GM23248 (cell line): ENCODE measurements at regions not wholly inside any gene's neighbourhood (a gene's known extent, or its start where the extent isn't known, plus 50 kb on each side); places are given as distances from the start of the nearest gene placed in this dataset.
A peak's percentile ranks its signal among the peaks of the same experiment; 100 is the strongest.

Experiments
- DNase-seq: peaks from one replicate; pipeline ENCODE4 v3.0.0-alpha.2; 2015
- H2AFZ ChIP-seq: fragments of 200-600 bp; sonication (generic); 2 replicates; pipeline ENCODE4 v1.6.1; 2016; ENCODE audit warnings: antibody characterized with exemption
- H3F3A ChIP-seq: fragments of 200-600 bp; sonication (generic); 2 replicates; pipeline ENCODE4 v1.6.1; 2016; ENCODE audit warnings: mild to moderate bottlenecking, antibody characterized with exemption, mixed run types; ENCODE audit not compliant: insufficient read depth
- H3K27ac ChIP-seq: fragments of 200-600 bp; sonication (generic); 2 replicates; pipeline ENCODE4 v1.5.1; 2016; ENCODE audit warnings: mild to moderate bottlenecking
- H3K27me3 ChIP-seq: fragments of 200-600 bp; sonication (generic); replicated peaks from 2 replicates; pipeline ENCODE4 v1.6.1; 2016; ENCODE audit warnings: mild to moderate bottlenecking; ENCODE audit not compliant: insufficient read depth
- H3K36me3 ChIP-seq: fragments of 200-600 bp; sonication (generic); 2 replicates; pipeline ENCODE4 v1.6.1; 2016; ENCODE audit warnings: low read depth, mild to moderate bottlenecking
- H3K4me1 ChIP-seq: fragments of 200-600 bp; sonication (generic); 2 replicates; pipeline ENCODE4 v1.6.1; 2016; ENCODE audit warnings: mild to moderate bottlenecking; ENCODE audit not compliant: insufficient read depth
- H3K4me2 ChIP-seq: fragments of 200-600 bp; sonication (generic); one replicate; pipeline ENCODE4 v1.6.1; 2016; ENCODE audit warnings: mild to moderate bottlenecking; ENCODE audit not compliant: unreplicated experiment
- H3K4me3 ChIP-seq: fragments of 200-600 bp; sonication (generic); 2 replicates; pipeline ENCODE4 v1.5.1; 2016; ENCODE audit warnings: mild to moderate bottlenecking
- H3K79me2 ChIP-seq: fragments of 200-600 bp; sonication (generic); 2 replicates; pipeline ENCODE4 v1.6.1; 2016; ENCODE audit warnings: mild to moderate bottlenecking; ENCODE audit not compliant: insufficient read depth
- H3K9ac ChIP-seq: fragments of 200-600 bp; sonication (generic); 2 replicates; pipeline ENCODE4 v1.6.1; 2016; ENCODE audit warnings: mild to moderate bottlenecking
- H3K9me2 ChIP-seq: fragments of 200-600 bp; sonication (generic); 2 replicates; pipeline ENCODE4 v1.6.1; 2016; ENCODE audit warnings: mixed run types, mild to moderate bottlenecking, moderate library complexity; ENCODE audit not compliant: insufficient read depth
- H3K9me3 ChIP-seq: fragments of 200-600 bp; sonication (generic); one replicate; pipeline ENCODE4 v1.6.1; 2017; ENCODE audit warnings: low read depth
- H4K20me1 ChIP-seq: fragments of 200-600 bp; sonication (generic); 2 replicates; pipeline ENCODE4 v1.6.0; 2016; ENCODE audit not compliant: insufficient read depth
- EZH2 ChIP-seq: fragments of 200-600 bp; sonication (generic); IDR thresholded peaks from 2 replicates; pipeline ENCODE4 v1.6.1; 2018; ENCODE audit warnings: antibody characterized with exemption, mild to moderate bottlenecking; ENCODE audit not compliant: insufficient read depth, poor library complexity, severe bottlenecking
- EZH2phosphoT487 ChIP-seq: fragments of 200-600 bp; sonication (generic); IDR thresholded peaks from 2 replicates; pipeline ENCODE4 v1.6.1; 2018; ENCODE audit warnings: antibody characterized with exemption, moderate library complexity, mild to moderate bottlenecking, low read depth; ENCODE audit not compliant: insufficient read depth
- WGBS, 2 experiments: methylation state at CpG; one replicate each; pipeline ENCODE4 v1.1.6; 2015 to 2017; ENCODE audit warnings: low lambda C conversion rate in 2 of 2, low coverage in 1 of 2; ENCODE audit errors: missing lambda C conversion rate in 2 of 2; 5-methylcytosine and 5-hydroxymethylcytosine counted together
- in situ Hi-C: fragments of 300-500 bp; cut with MboI; formaldehyde crosslinking; loops from 2 replicates; pipeline ENCODE4 v1.15.0; 2020

GRCh38 chr11:128200467-128200866 is 386.9 kb downstream of the ETS1 start:
- no peak for DNase-seq
- Histone ChIP-seq H2AFZ (no peak overlapping the region), H3K36me3 (no peaks in the 10 kb centered on the region), H3K27me3 (no peaks in the 10 kb centered on the region), H3K27ac (no peak overlapping the region), H3K9ac (no peak overlapping the region), H3K9me2 (no peaks in the 10 kb centered on the region), H3F3A (peaks cover 11% of the 10 kb centered on the region; the same call in 1 of the 2 replicates), H3K4me3 (no peak overlapping the region), H4K20me1 (no peaks in the 10 kb centered on the region), H3K4me1 (peaks cover 18% of the 10 kb centered on the region), H3K79me2 (no peaks in the 10 kb centered on the region), H3K9me3 (no peaks in the 10 kb centered on the region), H3K4me2 (no peak overlapping the region)
- TF ChIP-seq EZH2: no peak
- in situ Hi-C loops: no loop called here
- WGBS, 2 experiments: 75 to 76% methylated on average over 4 of the region's 4 CpGs

GRCh38 chr11:128198216-128198772 is 389.1 kb downstream of the ETS1 start:
- H3K4me1 ChIP-seq: peaks cover 35% of the 10 kb centered on the region
- no peak overlapping the region for H3K4me2 ChIP-seq
- no peak overlapping the region for H3K27ac ChIP-seq
- no peak overlapping the region for H2AFZ ChIP-seq
- H3K36me3 ChIP-seq: no peaks in the 10 kb centered on the region
- H3K4me3 ChIP-seq: no peak overlapping the region
- H3K9ac ChIP-seq: no peak overlapping the region
- TF ChIP-seq EZH2 (no peak), EZH2phosphoT487 (no peak)
- H4K20me1 ChIP-seq: no peaks in the 10 kb centered on the region
- H3K9me3 ChIP-seq: no peaks in the 10 kb centered on the region
- no peak for DNase-seq
- H3K9me2 ChIP-seq: no peaks in the 10 kb centered on the region
- 50 to 53% methylated on average over 2 of the region's 2 CpGs for WGBS, 2 experiments
- peaks cover 29% of the 10 kb centered on the region for H3F3A ChIP-seq
- in situ Hi-C loops: no loop called here
- no peaks in the 10 kb centered on the region for H3K79me2 ChIP-seq
- no peaks in the 10 kb centered on the region for H3K27me3 ChIP-seq

- Histone ChIP-seq H3F3A (peaks cover 29% of the 10 kb centered on the region), H3K36me3 (no peaks in the 10 kb centered on the region), H4K20me1 (no peaks in the 10 kb centered on the region), H3K4me2 (peak overlapping the region; percentile 58), H3K4me3 (no peak overlapping the region), H3K9me2 (no peaks in the 10 kb centered on the region), H3K27ac (peak overlapping the region; percentile 42), H3K9me3 (no peaks in the 10 kb centered on the region), H3K4me1 (peaks cover 35% of the 10 kb centered on the region), H3K79me2 (no peaks in the 10 kb centered on the region), H2AFZ (no peak overlapping the region), H3K9ac (no peak overlapping the region), H3K27me3 (no peaks in the 10 kb centered on the region)
- in situ Hi-C loops: no loop called here
- no peak for TF ChIP-seq EZH2phosphoT487
- TF ChIP-seq EZH2: no peak
- peak; percentile 63 for DNase-seq
Measured at GRCh38 chr11:128196235-128196634, 391.1 kb downstream of the ETS1 start.

- Histone ChIP-seq H3K79me2 (no peaks in the 10 kb centered on the region), H3K27ac (peak overlapping the region; percentile 42), H2AFZ (no peak overlapping the region), H3K9me2 (no peaks in the 10 kb centered on the region), H3K4me1 (peaks cover 35% of the 10 kb centered on the region), H3K4me3 (no peak overlapping the region), H3K9ac (no peak overlapping the region), H3K27me3 (no peaks in the 10 kb centered on the region), H4K20me1 (no peaks in the 10 kb centered on the region), H3K36me3 (no peaks in the 10 kb centered on the region), H3F3A (peaks cover 29% of the 10 kb centered on the region), H3K9me3 (no peaks in the 10 kb centered on the region), H3K4me2 (peak overlapping the region; percentile 58)
- WGBS, 2 experiments: 10 to 19% methylated on average over 1 of the region's 1 CpG
- peak; percentile 46 for DNase-seq
- in situ Hi-C loops: no loop called here
- TF ChIP-seq EZH2 (no peak), EZH2phosphoT487 (no peak)
Measured at GRCh38 chr11:128195756-128196155, 391.6 kb downstream of the ETS1 start.

GRCh38 chr11:128195057-128195751 is 392.2 kb downstream of the ETS1 start:
- H3K9me3 ChIP-seq: no peaks in the 10 kb centered on the region
- 56 to 58% methylated on average over 6 of the region's 6 CpGs for WGBS, 2 experiments
- no peak for DNase-seq
- peak overlapping the region; percentile 58 for H3K4me2 ChIP-seq
- H3K9me2 ChIP-seq: no peaks in the 10 kb centered on the region
- no peaks in the 10 kb centered on the region for H3K36me3 ChIP-seq
- H3K4me1 ChIP-seq: peaks cover 35% of the 10 kb centered on the region
- H4K20me1 ChIP-seq: no peaks in the 10 kb centered on the region
- no peak overlapping the region for H3K27ac ChIP-seq
- TF ChIP-seq EZH2phosphoT487 (no peak), EZH2 (no peak)
- in situ Hi-C loops: no loop called here
- H2AFZ ChIP-seq: no peak overlapping the region
- no peaks in the 10 kb centered on the region for H3K27me3 ChIP-seq
- no peak overlapping the region for H3K9ac ChIP-seq
- H3K79me2 ChIP-seq: no peaks in the 10 kb centered on the region
- H3K4me3 ChIP-seq: no peak overlapping the region
- peaks cover 29% of the 10 kb centered on the region for H3F3A ChIP-seq
